ENCODE measurements at regions not wholly inside any gene's neighbourhood (a gene's known extent, or its start where the extent isn't known, plus 50 kb on each side); places are given as distances from the start of the nearest gene placed in this dataset.

GRCh38 chr1:21384620-21385019 is 55.3 kb upstream of the NBPF3 start:
- TF ChIP-seq CTCF (IDR thresholded peaks at IDR 0.05 in 8 of 11, conservative IDR thresholded peaks at IDR 0.05 in 3 of 11), result no peak
- TF ChIP-seq POLR2A (IDR thresholded peaks at IDR 0.05), result no peak
